Inflammatory macrophage treated with lipopolysaccharide for 1 hour (primary cell): ENCODE measurements at regions not wholly inside any gene's neighbourhood (a gene's known extent, or its start where the extent isn't known, plus 50 kb on each side); places are given as distances from the start of the nearest gene placed in this dataset.
"Not testable (repeated sequence)": the region's sequence is repeated elsewhere in the genome, so short reads cannot be mapped to it uniquely, and the experiment has no call there.

Source experiments
- DNase-seq, 2 donors: peaks; one replicate each; pipeline ENCODE4 v3.0.0-alpha.2; 2020 to 2022

GRCh38 chr1:192907545-192908243 lies 98.9 kb downstream of the RGS2 start:
- peak; percentile 60 to 83 for DNase-seq

GRCh38 chr1:192911896-192912656 lies 103.2 kb downstream of the RGS2 start:
- DNase-seq = not testable (repeated sequence)

DNA sequence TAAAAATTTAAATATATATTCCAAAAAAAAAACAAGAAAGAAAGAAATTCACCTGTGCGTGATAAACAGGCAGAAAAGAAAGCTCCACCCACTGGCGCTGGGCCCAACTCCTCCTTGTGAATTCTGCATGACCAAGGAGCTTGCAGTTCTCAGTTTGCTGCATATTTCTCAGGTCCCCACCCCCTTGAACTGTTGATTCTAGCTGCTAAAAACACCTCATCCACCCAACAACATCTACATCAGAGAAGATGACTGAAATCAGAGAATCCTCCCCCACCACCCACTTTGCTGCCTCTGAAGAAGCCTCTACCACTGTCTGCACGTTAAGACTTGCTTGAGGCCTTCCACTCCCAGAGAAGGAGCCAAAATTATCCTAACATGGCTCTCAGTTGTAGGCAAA lies 104.8 kb downstream of the RGS2 start:
- DNase-seq = no peak

GRCh38 chr1:192914092-192914491 lies 105.3 kb downstream of the RGS2 start:
- no peak for DNase-seq

DNA sequence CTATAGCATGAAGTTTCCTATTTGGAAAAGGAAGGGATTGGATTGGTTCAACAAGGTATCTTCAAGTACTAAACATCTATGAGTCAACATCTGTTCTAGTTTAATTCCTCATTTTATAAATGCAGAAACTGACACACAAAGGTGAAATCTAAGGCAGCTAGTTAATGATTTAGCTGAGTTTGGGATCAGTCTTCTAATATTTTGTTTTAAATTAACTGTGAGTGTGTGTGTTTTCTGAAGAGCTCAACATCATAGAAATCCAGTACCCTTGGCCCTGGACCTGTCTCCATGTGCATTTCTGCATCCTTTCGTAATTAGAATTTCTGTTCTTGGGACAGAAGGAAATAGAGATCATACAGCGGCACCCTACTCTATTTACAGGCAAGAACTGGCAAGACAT lies 105.9 kb downstream of the RGS2 start:
- DNase-seq = peak in 1 of 2 donors; percentile 11

DNA sequence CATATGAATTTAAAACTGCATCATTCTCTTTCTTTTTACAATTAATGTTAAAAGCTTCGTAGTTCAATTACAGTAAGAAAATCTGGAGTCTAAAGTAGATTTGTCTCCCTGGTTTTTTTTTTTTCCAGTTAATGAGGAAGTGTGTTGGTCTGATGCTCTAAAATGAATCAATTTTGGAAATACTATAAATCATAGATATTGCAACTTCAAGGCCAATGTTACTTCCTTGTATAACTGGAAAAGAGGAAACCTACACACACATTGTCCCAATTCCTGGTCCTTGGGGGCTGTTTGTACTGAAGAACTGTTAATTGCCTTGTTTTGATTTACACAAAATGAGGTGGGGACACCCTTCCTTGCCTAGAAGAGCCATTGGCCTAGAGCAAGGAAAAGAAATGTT lies 107.2 kb downstream of the RGS2 start:
- peak; percentile 60 to 75 for DNase-seq

DNA sequence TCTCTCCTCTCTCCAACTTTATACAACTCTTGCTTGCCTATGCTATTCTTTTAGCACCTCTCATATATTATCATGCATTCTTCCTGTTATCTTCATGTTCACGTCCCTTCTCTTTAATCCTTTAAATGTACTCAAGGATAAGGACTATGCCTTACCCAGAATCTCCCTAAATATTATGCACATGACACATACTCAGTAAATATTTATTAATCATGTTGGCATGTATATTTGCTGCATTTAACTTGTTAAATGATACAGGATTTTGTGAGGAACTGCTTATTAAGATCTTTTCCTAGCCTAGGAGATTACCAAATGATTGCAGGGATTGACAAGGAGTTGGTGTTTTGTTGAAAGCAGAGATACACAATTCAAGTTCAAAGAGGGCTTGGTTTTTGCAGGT lies 109.4 kb downstream of the RGS2 start:
- DNase-seq = no peak

DNA sequence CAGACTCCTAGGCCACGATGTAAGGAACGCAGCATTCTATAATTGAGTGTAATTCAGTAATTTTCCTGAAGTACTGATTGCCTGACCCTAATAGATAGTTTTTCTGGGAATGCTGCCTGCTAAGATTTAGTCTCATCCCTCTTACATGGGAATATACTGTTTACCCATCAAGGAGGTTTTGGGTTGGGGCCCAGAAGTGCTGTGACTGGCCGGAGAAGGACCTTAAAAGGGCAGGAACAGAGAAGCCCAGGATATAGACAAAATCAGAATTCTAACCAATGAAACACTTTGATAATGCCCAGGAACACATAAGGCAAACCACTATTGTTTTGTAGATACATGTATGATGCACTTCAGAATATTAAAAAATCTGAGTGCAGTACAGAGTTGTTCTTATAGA lies 111.6 kb downstream of the RGS2 start:
- no peak for DNase-seq

DNA sequence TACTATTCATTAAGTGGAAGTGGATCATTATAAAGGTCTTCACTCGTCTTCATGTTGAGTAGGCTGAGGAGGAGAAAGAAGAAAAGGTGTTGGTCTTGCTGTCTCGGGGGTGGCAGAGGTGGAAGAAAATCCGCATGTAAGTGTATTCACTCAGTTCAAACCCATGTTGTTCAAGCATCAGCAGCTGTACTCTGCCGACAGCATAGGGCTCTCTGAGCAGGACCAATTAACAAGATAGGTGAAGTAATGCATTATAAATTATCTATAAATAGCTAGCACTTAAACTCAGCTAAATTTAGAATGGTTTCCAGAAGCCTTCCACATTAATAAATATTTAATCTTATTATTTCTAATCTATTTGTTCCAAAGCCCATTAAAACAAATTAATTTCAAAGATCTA lies 116.8 kb downstream of the RGS2 start:
- no peak for DNase-seq

DNA sequence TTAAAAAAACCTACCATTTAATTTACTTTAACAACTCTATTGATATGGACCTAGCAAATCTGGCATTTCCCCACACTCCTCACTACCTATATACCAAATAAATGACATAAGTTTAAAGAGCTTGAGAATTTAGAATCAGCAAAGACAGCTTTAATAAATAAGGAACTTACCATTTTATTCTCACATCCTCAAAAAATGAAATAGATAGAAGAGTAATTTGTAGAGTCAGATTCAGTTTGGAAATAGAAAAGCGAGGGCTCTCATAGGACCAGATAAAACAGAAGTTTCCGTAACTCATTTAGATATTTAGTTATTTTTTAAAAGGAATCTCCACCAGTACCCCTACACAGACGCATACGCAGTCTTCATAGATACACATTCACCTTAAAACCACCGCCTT lies 117.9 kb downstream of the RGS2 start:
- DNase-seq = no peak

- no peak for DNase-seq
Measured at GRCh38 chr1:192927496-192927895, 118.7 kb downstream of the RGS2 start.

DNA sequence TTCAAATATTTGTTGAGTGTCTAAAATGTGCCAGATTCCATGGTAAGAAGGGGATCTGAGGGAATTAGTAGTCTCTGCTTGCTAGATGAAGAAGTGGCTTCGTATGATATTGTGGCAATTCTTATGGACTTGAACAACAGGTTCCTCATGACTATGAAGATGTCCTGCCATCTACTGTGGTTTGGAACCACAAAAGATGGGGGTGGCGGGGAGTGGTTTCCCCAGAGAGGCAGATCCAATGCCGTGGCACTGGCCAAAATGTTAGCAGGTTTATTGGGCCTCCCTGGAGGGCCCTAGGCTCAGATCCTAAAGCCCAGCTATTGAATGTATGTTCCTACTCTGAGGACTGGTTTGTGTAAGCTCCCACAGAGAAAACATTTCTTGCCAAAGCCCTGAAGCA lies 120.8 kb downstream of the RGS2 start:
- peak in 1 of 2 donors; percentile 45 for DNase-seq

DNA sequence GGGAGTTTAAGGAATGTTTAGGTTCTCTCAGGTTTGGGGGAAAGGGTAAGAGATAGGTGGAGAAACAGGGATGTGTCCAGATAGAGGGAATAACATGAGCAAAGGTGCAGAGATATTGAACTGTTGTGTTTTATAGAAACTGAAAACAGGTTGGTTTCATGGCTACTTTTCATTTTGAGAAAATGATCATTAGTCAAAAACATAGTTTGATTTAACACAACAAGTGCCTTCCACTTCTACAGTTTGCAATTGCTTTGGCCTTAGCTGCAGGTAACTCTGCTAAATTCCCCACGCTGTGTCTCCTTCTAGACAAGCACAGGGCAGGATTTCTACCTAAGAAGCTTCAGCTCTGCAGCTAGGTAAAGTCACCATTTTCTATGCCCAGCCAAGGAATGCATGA lies 124.9 kb downstream of the RGS2 start:
- no peak for DNase-seq

DNA sequence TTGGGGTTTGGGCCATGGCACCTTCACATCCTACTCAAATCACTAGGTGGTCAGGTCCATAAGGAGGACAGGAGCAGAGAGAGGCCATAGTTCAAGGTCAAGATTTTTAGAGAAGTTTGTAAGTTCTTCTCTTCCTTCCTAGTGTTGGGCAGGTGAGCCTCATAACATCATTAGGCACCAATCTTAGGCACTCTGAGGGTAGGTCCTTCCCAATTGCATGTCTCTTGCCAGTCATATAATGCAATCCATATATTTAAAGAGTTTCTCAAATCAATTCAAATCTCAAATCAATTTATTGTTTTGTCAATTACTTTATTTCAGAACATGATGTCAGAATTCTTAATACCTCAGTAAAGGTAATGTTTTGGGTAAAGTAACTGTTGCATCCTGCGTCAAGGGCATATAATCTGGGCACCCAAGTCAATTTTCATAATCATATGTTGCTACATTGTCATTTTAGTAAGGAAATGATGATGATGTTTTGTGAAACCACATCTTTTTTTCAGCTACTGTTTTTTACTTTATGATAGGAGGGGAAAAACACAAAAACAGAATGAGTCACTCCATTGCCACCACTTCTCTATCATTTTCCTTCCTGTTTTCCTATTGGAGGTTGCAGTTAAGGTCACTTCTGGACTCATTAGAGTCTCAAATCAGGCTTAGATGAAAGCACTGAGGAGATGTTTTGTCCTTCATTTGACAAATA lies 122.7 kb downstream of the UCHL5 start:
- DNase-seq = peak; percentile 83 to 92

DNA sequence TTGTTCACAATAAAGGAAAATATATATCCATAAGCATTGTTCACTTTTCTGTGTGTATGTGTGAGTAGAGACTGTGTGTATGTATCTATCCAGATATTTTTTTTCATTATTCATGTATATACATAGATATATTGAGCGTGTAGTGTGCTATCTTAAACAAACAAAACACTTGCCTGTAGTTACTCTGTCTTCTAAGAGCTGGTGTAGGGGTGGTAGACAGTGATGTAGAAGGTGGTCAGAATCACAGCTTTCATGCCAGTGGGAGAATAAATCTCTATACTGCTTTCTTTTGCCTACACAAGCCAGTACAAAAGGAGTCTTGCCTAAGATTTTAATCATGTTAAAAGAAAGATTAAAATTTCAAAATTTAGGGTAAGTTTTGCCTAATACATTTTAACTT lies 122.0 kb downstream of the UCHL5 start:
- peak; percentile 20 to 47 for DNase-seq

DNA sequence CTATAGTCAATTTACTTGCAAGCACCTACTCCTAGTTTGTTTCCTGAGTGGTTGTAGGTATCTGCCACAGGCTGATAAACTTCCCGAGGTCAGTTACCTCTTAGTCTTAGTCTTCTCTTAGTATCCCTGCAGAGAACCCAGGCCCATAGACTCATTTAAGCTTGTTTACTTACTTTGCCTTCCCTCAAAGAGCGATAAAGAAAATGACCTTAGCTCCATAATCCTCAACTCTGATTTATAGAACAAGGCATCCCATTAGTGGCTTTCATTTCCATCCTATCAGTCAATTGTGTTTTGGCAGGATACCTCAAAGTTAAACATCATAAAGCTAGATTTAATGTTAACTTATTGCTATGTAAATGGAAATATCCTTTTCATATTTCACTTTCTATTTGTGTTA lies 119.7 kb downstream of the UCHL5 start:
- no peak for DNase-seq

- DNase-seq = peak; percentile 35 to 53
Measured at GRCh38 chr1:192940658-192941057, 118.5 kb downstream of the UCHL5 start.

GRCh38 chr1:192941722-192942411 lies 117.3 kb downstream of the UCHL5 start:
- DNase-seq = peak; percentile 9 to 36

DNA sequence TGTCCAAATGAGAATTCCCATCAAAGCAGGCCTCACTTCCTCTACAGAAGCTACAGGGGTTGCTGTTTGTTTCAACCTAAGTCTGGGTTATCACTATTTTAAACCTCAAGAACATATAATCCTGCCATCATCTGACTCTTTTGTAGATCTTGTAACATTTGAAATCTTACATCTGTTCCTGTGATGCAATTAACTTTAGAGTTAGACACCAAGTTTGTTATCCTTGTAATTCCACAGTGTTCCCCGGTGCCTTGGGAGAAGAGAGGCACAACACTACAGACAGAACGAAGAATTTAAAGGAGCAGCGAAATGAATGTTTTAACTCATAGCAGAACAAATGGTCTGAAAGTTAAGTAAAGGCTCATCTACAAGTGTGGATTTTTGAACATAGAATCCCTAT lies 116.1 kb downstream of the UCHL5 start:
- DNase-seq = no peak

DNA sequence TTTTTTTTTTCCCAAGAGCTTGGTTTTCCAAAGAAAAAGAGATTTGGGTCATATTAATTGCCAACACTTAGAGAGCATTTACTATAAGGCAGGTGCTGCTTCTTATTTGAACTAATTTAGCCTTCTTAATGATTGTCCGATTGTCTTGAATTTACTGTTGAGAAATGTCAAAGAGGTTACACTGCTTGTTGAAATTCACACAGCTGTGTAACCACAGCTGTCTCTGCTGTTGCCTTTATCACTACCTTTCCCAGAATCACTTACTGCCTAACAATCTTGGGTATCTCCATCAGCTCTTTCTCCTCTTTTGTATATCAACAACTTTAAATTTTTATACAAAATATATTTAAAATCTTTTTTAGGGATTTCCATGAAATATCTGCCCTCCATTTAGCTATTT lies 115.6 kb downstream of the UCHL5 start:
- DNase-seq = no peak

- DNase-seq = peak; percentile 29 to 37
Measured at GRCh38 chr1:192945390-192946130, 113.6 kb downstream of the UCHL5 start.

DNA sequence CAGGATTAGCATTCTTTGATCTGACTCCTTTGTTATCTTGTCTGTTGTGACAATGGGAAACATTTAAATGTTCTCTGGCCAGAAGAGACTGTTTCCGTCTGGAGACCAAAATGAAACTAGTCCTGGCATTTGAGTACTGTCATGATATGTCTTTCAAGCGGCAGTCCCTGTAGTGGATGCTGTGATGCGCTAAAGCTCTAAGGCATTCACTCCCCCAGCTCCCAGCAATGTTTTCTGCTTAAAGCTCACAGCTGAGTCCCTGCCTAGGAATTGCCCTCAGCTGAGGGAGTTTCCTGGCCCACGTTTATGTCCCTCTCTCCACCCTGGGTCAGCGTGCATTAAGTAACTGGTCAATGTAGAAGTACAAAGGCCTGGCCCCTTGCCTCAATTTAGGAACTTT lies 109.4 kb downstream of the UCHL5 start:
- DNase-seq = no peak

DNA sequence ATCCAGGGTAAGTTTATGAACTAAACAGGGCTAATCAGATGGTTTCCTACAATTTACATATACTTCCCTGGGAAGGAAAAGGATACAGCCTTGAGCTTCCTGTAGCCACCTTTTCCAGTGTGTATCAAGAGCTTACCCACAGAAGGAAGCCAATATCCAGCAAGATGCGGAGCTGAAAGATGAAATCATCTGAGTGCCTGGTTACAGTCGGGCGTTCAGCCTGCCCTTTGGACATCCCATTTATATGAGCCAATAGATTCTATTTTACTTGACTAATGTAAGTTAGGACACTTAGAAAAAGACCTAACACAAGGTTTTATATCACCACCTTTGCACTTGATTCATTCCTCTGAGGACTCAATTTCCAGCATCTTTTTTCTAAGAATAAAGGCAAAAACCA lies 108.2 kb downstream of the UCHL5 start:
- DNase-seq = no peak
